ENCODE measurements at regions not wholly inside any gene's neighbourhood (a gene's known extent, or its start where the extent isn't known, plus 50 kb on each side); places are given as distances from the start of the nearest gene placed in this dataset.

GRCh38 chr2:171617981-171618380, 69.3 kb upstream of the DYNC1I2 start (continued):
- TF ChIP-seq CHD7 (IDR thresholded peaks at IDR 0.05; ENCODE audit: insufficient replicate concordance, low read length) (no peak), JUND (IDR thresholded peaks at IDR 0.05; ENCODE audit: low read length) (no peak), CHD2 (IDR thresholded peaks at IDR 0.05; ENCODE audit: low read length) (no peak), NANOG (IDR thresholded peaks at IDR 0.05; ENCODE audit: insufficient read depth, low read depth, low read length, poor library complexity, severe bottlenecking) (no peak), FOSL1 (IDR thresholded peaks at IDR 0.05; ENCODE audit: insufficient read depth, low read depth, low read length) (no peak), TEAD4 (IDR thresholded peaks at IDR 0.05; ENCODE audit: low read depth, low read length) (no peak), CTCF (IDR thresholded peaks at IDR 0.05; ENCODE audit: control extremely low read depth in 1 of 3, insufficient read depth in 1 of 3, low read depth in 1 of 3, low read length in 3 of 3) (no peak), MAFK (IDR thresholded peaks at IDR 0.05; ENCODE audit: low read depth, low read length) (no peak), GABPA (IDR thresholded peaks at IDR 0.05; ENCODE audit: borderline replicate concordance, insufficient read depth, low read length) (no peak)

All from H1 (cell line).